SH-SY5Y (cell line): ENCODE measurements at regions not wholly inside any gene's neighbourhood (a gene's known extent, or its start where the extent isn't known, plus 50 kb on each side); places are given as distances from the start of the nearest gene placed in this dataset.
A peak's percentile ranks its signal among the peaks of the same experiment; 100 is the strongest.

Experiments
- GATA2 ChIP-seq: IDR thresholded peaks from 2 replicates; pipeline ENCODE4 v1.6.1; 2011; ENCODE audit warnings: mild to moderate bottlenecking, low read depth, low read length
- GATA3 ChIP-seq: IDR thresholded peaks from 2 replicates; pipeline ENCODE4 v1.6.1; 2011; ENCODE audit warnings: low read depth, mild to moderate bottlenecking, low read length, moderate library complexity

DNA sequence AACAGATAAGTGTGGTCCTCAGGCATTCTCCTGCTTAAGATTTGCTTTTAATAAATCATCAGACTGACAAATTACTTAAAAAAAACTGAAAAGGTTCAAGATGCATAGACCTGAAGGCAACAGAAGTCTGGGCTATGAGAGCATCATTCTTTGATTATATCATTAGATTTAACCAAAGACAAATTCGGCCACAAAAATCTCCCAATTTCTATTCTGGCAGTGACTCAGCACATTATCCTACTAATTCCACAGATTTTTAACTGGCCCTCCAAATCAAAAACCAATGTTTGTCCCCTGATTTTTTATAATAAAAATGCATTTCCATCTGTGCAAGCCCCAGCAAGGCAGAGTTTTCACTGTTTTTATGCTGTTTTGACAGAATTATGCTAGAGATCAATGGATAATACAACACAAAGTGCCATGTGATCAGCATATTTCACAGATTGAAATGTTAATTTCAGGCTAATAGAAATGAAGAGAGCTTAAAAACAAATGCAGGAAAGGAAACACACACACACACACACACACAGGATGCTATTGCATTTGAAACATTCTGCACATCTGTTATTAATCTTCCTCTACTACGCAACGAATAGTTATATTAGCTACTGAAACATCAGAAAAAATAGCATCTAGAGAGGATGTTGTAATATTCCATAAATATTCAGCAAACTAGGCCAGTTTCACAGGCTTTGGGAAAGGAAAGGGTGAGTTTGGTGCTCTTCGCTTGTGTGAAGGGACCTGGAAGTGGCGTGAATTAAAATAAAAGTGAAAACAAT is 177.6 kb upstream of the ST8SIA4 start:
- TF ChIP-seq GATA3 (no peak), GATA2 (no peak)

- TF ChIP-seq GATA3 (no peak), GATA2 (no peak)
Observed at GRCh38 chr5:101068298-101068697, 165.2 kb upstream of the ST8SIA4 start.

DNA sequence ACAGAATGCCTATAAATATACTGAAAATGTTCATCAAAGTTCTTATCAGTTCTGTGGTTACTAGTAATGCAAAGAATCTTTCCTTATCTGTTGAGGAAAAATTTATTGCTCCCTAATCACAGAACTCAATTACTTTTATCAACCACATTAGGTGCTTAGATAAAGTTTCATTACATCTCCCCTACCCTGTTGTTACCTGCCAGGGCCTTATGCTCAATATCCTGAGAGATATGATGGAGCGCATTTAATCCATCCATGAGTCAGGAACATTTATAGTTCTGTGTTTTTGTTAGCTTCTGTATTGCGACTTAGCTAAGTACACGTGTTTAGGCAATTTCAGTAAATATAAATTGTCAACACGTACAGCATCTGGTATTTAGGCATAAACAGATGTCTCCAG is 164.3 kb upstream of the ST8SIA4 start:
- TF ChIP-seq GATA3 (no peak), GATA2 (no peak)

GRCh38 chr5:101062902-101063301 is 159.8 kb upstream of the ST8SIA4 start:
- no peak for TF ChIP-seq GATA3
- TF ChIP-seq GATA2, result no peak

DNA sequence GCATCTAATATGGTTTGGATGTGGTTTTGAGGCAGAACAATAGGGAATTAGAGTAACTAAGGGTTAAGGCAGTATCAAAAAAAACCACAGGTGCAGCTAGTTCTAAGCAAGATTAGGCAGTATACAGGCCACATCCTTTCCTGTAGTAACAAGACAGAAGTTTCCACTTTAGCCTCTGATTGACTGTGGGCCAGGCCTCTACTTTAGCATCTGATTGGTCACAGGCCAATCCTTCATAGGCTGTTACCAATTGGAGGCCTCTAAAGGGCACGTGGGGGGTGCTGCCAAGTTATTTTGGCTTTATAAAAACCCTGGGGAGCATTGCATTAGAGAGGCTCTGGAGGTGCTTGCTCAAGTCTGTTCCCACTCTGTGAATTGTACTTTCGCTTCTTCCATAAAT is 144.1 kb upstream of the ST8SIA4 start:
- TF ChIP-seq GATA2 (no peak), GATA3 (no peak)

GRCh38 chr5:101045689-101046088 is 142.6 kb upstream of the ST8SIA4 start:
- no peak for TF ChIP-seq GATA3
- TF ChIP-seq GATA2, result no peak

- no peak for TF ChIP-seq GATA3
Observed at GRCh38 chr5:101036778-101037177, 133.7 kb upstream of the ST8SIA4 start.

DNA sequence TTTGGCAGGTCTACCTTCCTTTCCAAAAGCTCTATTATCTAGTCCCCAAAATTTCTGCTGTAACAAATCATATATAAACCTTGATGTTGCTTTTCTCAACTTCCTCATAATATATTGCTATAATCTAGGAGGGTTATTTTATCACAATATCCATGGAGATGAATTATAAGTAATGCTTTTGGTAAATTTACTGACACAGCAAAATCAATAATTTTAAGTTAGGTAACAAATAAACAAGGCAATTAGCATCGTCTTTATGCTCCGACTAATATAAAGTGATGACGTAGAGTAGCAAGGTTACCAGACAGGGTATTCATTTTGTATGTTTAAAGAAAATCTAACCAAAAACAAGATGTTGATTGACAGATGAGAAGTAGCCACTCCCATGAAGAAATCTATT is 132.3 kb upstream of the ST8SIA4 start:
- TF ChIP-seq GATA2 (no peak), GATA3 (no peak)

DNA sequence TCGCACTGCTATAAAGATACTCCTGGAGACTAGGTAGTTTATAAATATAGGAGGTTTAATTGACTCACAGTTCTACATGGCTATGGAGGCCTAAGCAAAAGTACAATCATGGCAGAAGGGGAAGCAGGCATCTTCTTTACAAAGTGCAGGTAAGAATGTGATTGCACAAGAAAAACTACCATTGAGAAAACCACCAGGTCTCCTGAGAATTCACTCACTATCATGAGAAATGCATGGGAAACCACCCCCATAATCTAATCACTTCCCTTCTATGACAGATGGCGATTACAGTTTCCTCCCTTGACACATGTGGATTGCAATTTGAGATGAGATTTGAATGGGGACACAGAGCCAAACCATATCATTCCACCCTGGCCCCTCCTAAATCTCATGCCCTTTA is 121.2 kb upstream of the ST8SIA4 start:
- TF ChIP-seq GATA3, result no peak
- TF ChIP-seq GATA2, result no peak

DNA sequence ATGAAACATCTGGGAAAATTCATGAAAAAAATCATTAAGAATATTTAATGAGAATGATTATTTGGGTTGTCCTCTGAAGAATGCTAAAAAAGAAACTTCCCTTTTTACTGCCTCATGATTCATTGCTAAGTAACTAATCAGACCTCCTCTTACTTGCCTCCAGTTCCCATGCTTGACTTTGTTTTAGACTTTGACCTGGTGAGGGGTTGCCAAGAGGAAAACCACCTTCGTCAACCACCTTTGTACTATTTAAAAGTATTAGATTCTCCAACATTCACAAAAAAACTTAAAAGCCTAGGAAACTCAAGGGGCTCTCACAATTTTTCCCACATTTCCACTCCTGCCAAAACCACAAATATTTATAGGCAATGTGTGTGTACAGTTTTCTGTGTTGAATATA is 115.2 kb upstream of the ST8SIA4 start:
- TF ChIP-seq GATA2 (no peak), GATA3 (no peak)

GRCh38 chr5:101012880-101013279 is 109.8 kb upstream of the ST8SIA4 start:
- TF ChIP-seq GATA3 (no peak), GATA2 (no peak)

- no peak for TF ChIP-seq GATA2
- TF ChIP-seq GATA3, result 0 out of 2 replicates have a peak, but pooled peaks have one; percentile 30
Observed at GRCh38 chr5:101009758-101010519, 106.9 kb upstream of the ST8SIA4 start.

- no peak for TF ChIP-seq GATA3
- TF ChIP-seq GATA2, result no peak
Observed at GRCh38 chr5:100992354-100992753, 89.3 kb upstream of the ST8SIA4 start.

- TF ChIP-seq GATA2, result no peak
- TF ChIP-seq GATA3, result no peak
Observed at GRCh38 chr5:100974082-100974481, 71.0 kb upstream of the ST8SIA4 start.

GRCh38 chr5:100970646-100971255 is 67.7 kb upstream of the ST8SIA4 start:
- TF ChIP-seq GATA2 (no peak), GATA3 (no peak)

DNA sequence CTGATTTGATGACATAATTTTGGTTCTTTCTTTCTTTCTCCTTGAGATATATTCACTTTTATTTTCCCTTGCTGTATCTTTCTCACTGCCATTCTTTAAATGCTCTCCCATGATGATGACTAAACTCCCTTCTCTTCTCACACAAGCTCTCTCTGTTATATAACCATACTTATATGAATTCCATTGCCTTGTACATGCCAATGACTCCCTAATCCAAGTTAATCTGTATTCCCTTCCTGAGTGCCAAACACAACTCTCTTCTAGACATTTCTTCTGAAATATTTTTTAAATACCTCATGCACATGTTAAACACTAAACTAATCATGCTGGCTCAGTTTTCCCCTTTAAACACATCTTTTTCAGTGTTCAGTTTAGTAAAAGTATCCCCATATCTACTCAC is 62.2 kb upstream of the ST8SIA4 start:
- TF ChIP-seq GATA2, result no peak
- no peak for TF ChIP-seq GATA3
